ENCODE measurements at regions not wholly inside any gene's neighbourhood (a gene's known extent, or its start where the extent isn't known, plus 50 kb on each side); places are given as distances from the start of the nearest gene placed in this dataset.

DNA sequence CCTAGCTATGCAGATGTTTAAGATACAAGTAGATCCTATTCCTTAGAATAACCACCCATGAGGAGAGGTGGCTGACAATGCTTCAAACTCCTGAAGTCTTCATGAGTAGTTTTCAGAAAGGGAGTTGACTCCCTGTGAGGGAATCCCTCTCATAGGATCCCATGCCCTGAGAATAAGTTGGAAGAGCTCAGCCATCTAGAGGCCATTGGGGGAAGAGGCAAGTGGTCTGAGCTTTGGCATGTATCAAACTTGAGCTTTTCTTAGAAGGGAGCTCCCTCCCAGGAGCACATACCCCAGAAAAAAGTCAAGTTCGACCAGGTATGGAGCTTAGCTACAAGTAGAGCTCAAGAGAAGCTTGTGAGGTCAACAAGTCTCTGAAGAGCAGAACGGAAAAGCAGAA, 165.7 kb upstream of the RBM19 start:
- intact Hi-C loops (cut with micrococcal nuclease) (no loop called here), dilution Hi-C loops (cut with MboI; ENCODE audit: extremely low pct_ligation_motif_present, low sequenced_read_pairs) (no loop called here)
- no peaks in the 10 kb centered on the region for H3K9me1 ChIP-seq (replicated peaks; ENCODE audit: control insufficient read depth, extremely low read depth, insufficient read depth, low read length)
- no TSS peak for BruUV-seq (replicated peaks)
- H3K36me3 ChIP-seq (ENCODE audit: control insufficient read depth in 2 of 2, extremely low read depth in 1 of 2, insufficient read depth in 2 of 2, low read length in 2 of 2): no peaks in the 10 kb centered on the region
- no peaks in the 10 kb centered on the region for H3K27me3 ChIP-seq (ENCODE audit: control insufficient read depth in 2 of 2, insufficient read depth in 2 of 2, low read length in 2 of 2)
- H3K4me3 ChIP-seq (replicated peaks in 1 of 3; ENCODE audit: insufficient read depth in 1 of 3, low read depth in 1 of 3, low read length in 3 of 3): no peak overlapping the region
- no peaks in the 10 kb centered on the region for H4K20me1 ChIP-seq (replicated peaks; ENCODE audit: control insufficient read depth, extremely low read depth, insufficient read depth, low read length)
- ChIA-PET POLR2A (no interaction called here), CTCF (no interaction called here)
- FAIRE-seq: no peak
- TF ChIP-seq EZH2 (IDR thresholded peaks at IDR 0.05; ENCODE audit: borderline replicate concordance, low read depth, low read length, severe bottlenecking) (no peak), GATA2 (IDR thresholded peaks at IDR 0.05; ENCODE audit: insufficient read depth, insufficient read length, low read depth, low read length) (no peak), POLR2A (IDR thresholded peaks at IDR 0.05; ENCODE audit: low read depth, low read length) (no peak), FOS (IDR thresholded peaks at IDR 0.05; ENCODE audit: borderline replicate concordance, insufficient read depth, low read length) (no peak), MYC (IDR thresholded peaks at IDR 0.05; ENCODE audit: low read depth, low read length) (no peak)
- no peak for DNase-seq (ENCODE audit: low read depth, low spot score)
- no peak overlapping the region for H2AFZ ChIP-seq (ENCODE audit: low read depth, low read length)
- H3K9me3 ChIP-seq (replicated peaks; ENCODE audit: control insufficient read depth, insufficient read depth, low read length): peaks cover 10% of the 10 kb centered on the region
- no peaks in the 10 kb centered on the region for H3K4me1 ChIP-seq (ENCODE audit: control insufficient read depth, extremely low read depth, insufficient read depth, low read length)
- no peak overlapping the region for H3K4me2 ChIP-seq (ENCODE audit: insufficient read depth, low read length)
- H3K79me2 ChIP-seq (ENCODE audit: control insufficient read depth, insufficient read depth, low read length): no peaks in the 10 kb centered on the region
- no peak overlapping the region for H3K27ac ChIP-seq (ENCODE audit: insufficient read depth, low read depth, low read length)
- no peak overlapping the region for H3K9ac ChIP-seq (replicated peaks; ENCODE audit: extremely low read depth, insufficient read depth, low read length)

DNA sequence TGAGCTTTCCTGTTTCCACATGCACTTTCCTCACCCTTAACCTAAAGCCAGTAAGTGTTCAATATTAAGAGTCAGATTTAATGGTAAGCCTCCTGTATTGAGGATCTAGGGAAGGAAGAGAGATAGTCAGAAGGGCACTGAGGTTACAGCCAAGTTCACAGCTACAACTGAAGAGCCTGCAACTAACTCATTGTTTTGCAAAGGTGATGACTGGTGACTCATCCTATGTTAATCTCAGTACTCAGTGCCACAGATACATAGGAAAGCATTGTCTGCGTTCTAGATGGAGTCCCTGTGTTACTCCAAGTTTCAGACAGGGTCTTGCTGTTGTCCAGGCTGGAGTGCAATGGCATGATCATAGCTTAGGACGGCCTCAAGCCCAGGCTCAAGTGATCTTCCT, 157.0 kb upstream of the RBM19 start:
- Histone ChIP-seq H3K9ac (replicated peaks; ENCODE audit: extremely low read depth, insufficient read depth, low read length) (no peak overlapping the region), H3K79me2 (ENCODE audit: control insufficient read depth, insufficient read depth, low read length) (no peaks in the 10 kb centered on the region), H4K20me1 (replicated peaks; ENCODE audit: control insufficient read depth, extremely low read depth, insufficient read depth, low read length) (no peaks in the 10 kb centered on the region), H2AFZ (ENCODE audit: low read depth, low read length) (no peak overlapping the region), H3K36me3 (ENCODE audit: control insufficient read depth in 2 of 2, extremely low read depth in 1 of 2, insufficient read depth in 2 of 2, low read length in 2 of 2) (no peaks in the 10 kb centered on the region), H3K27me3 (ENCODE audit: control insufficient read depth in 2 of 2, insufficient read depth in 2 of 2, low read length in 2 of 2) (no peaks in the 10 kb centered on the region), H3K4me1 (ENCODE audit: control insufficient read depth, extremely low read depth, insufficient read depth, low read length) (no peaks in the 10 kb centered on the region), H3K4me3 (replicated peaks in 1 of 3; ENCODE audit: insufficient read depth in 1 of 3, low read depth in 1 of 3, low read length in 3 of 3) (no peak overlapping the region), H3K4me2 (ENCODE audit: insufficient read depth, low read length) (no peak overlapping the region), H3K9me3 (replicated peaks; ENCODE audit: control insufficient read depth, insufficient read depth, low read length) (peaks cover 5% of the 10 kb centered on the region), H3K27ac (ENCODE audit: insufficient read depth, low read depth, low read length) (no peak overlapping the region), H3K9me1 (replicated peaks; ENCODE audit: control insufficient read depth, extremely low read depth, insufficient read depth, low read length) (no peaks in the 10 kb centered on the region)
- no peak for FAIRE-seq
- TF ChIP-seq MYC (IDR thresholded peaks at IDR 0.05; ENCODE audit: low read depth, low read length): no peak
- TF ChIP-seq FOS (IDR thresholded peaks at IDR 0.05; ENCODE audit: borderline replicate concordance, insufficient read depth, low read length): no peak
- TF ChIP-seq POLR2A (IDR thresholded peaks at IDR 0.05; ENCODE audit: low read depth, low read length): no peak
- TF ChIP-seq, protein P1, sequence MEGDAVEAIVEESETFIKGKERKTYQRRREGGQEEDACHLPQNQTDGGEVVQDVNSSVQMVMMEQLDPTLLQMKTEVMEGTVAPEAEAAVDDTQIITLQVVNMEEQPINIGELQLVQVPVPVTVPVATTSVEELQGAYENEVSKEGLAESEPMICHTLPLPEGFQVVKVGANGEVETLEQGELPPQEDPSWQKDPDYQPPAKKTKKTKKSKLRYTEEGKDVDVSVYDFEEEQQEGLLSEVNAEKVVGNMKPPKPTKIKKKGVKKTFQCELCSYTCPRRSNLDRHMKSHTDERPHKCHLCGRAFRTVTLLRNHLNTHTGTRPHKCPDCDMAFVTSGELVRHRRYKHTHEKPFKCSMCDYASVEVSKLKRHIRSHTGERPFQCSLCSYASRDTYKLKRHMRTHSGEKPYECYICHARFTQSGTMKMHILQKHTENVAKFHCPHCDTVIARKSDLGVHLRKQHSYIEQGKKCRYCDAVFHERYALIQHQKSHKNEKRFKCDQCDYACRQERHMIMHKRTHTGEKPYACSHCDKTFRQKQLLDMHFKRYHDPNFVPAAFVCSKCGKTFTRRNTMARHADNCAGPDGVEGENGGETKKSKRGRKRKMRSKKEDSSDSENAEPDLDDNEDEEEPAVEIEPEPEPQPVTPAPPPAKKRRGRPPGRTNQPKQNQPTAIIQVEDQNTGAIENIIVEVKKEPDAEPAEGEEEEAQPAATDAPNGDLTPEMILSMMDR (IDR thresholded peaks at IDR 0.05; ENCODE audit: extremely low read depth in 1 of 2, insufficient read depth in 1 of 2, low read depth in 1 of 2, low read length in 2 of 2): no peak
- no peak for TF ChIP-seq GATA2 (IDR thresholded peaks at IDR 0.05; ENCODE audit: insufficient read depth, insufficient read length, low read depth, low read length)
- TF ChIP-seq, protein P2, sequence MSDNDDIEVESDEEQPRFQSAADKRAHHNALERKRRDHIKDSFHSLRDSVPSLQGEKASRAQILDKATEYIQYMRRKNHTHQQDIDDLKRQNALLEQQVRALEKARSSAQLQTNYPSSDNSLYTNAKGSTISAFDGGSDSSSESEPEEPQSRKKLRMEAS (IDR thresholded peaks at IDR 0.05; ENCODE audit: insufficient read depth, insufficient read length): no peak
- no peak for TF ChIP-seq POLR2AphosphoS5 (IDR thresholded peaks at IDR 0.05; ENCODE audit: insufficient read depth, low read depth, low read length)
- TF ChIP-seq JUN (IDR thresholded peaks at IDR 0.05; ENCODE audit: borderline replicate concordance, insufficient read depth, insufficient read length, low read depth): no peak
- TF ChIP-seq EZH2 (IDR thresholded peaks at IDR 0.05; ENCODE audit: borderline replicate concordance, low read depth, low read length, severe bottlenecking): no peak
- intact Hi-C loops (cut with micrococcal nuclease): no loop called here
- dilution Hi-C loops (cut with MboI; ENCODE audit: extremely low pct_ligation_motif_present, low sequenced_read_pairs): no loop called here
- CTCF ChIA-PET: no interaction called here
- no peak for DNase-seq (ENCODE audit: low read depth, low spot score)
- no TSS peak for BruUV-seq (replicated peaks)
- POLR2A ChIA-PET: no interaction called here

Data from endothelial cell of umbilical vein (primary cell).